NCI-H2171 (cell line): ENCODE measurements at regions not wholly inside any gene's neighbourhood (a gene's known extent, or its start where the extent isn't known, plus 50 kb on each side); places are given as distances from the start of the nearest gene placed in this dataset.
"Not testable (repeated sequence)": the region's sequence is repeated elsewhere in the genome, so short reads cannot be mapped to it uniquely, and the experiment has no call there.

Experiments used
- DNase-seq: peaks from one replicate; lab custom pipeline; 2025; lab: John Stamatoyannopoulos, UW

DNA sequence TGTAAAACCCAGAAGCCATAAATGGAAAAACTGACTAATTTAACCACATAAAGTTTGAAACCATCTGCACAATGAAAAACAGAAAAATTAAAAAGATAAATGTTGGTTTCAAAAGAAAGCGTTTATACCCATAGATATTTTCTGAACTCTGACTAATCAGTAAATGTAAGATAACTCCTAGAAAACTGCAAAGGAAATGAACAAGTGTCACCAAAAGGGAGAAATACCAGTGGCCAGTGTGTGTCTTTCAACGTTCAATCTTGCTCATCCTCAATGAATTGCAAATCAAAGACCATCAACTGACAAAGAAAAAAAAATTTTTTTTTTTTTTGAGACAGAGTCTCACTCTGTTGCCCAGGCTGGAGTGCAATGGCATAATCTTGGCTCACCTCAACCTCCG is 180.1 kb downstream of the SYK start:
- DNase-seq = no peak

GRCh38 chr9:90983394-90983793 is 181.8 kb downstream of the SYK start:
- no peak for DNase-seq

GRCh38 chr9:90985631-90986030 is 184.0 kb downstream of the SYK start:
- no peak for DNase-seq

DNA sequence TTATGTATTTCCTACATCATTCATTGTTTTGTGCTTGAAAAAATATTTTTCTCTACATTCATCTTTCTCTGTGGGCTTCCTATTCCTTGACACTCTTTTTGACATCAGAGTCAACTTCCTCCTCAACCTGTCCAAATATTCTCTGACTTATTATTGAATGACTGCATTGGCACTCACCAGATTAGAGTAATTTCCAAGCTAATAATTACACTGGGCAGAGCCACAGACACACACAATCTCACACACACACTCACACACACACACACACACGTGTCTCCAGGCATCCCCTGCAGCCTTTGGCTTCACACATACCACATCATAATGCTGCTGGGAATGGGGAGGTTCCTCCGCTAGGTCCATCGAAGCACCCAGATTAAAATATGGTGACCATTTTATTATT is 184.5 kb downstream of the SYK start:
- DNase-seq = no peak

DNA sequence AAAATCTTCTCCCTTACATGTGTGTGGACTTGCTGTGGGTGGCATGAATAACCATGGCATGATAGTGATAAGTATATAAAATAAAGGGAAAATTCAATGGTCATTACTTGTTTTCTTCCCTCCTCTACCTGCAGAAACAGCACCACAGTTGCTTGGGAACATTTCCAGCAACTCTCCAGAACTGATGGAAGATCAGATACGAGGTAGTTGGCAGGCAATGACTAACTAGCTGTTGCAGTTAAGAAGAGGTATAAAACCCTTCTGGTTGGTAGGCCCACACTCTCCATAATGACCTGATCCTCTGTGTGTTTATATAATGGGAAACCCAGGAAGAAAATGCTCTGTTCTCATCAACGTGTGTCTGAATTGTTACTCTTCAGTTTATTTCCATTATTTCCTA is 185.9 kb downstream of the SYK start:
- no peak for DNase-seq

DNA sequence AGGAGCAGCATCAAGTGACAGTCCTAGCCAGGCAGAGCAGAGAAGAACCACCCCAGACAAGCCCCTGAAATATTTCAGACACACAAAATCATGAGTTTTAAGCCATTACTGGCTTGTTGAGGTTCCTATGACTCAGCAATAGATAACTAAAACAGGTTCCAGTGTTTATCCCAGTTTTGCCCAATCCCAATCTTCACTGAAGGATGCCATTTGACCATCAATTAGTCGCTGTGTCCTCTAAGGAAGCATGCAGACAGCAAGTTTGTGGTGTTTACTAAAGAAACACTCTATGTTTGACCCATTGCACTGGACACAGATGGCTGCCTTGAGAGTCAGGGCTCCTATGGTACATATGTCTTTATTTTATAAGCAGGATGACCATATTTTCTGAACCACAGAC is 186.7 kb downstream of the SYK start:
- DNase-seq = no peak

DNA sequence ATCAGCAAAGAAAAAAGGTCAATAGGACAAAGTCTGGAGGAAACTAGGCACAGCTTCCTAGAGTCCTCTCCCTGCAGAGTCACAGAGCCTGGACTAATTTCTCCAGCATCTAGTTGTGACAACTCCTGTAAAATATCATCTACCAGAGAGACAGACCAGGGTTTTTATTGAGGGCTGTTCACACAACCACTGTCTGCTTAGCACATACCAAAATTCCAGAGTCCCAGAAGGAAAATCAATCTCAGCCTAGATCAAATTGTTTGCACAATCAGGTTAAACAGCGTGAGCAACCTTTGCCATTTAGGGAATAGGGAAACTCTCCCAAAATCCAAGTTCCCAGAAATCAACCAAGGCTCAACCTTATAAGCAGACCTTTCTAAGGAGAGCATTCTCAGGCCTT is 190.3 kb downstream of the SYK start:
- no peak for DNase-seq

- no peak for DNase-seq
Measured at GRCh38 chr9:90995516-90995915, 193.9 kb downstream of the SYK start.

GRCh38 chr9:90996154-90997065 is 194.8 kb downstream of the SYK start:
- no peak for DNase-seq

DNA sequence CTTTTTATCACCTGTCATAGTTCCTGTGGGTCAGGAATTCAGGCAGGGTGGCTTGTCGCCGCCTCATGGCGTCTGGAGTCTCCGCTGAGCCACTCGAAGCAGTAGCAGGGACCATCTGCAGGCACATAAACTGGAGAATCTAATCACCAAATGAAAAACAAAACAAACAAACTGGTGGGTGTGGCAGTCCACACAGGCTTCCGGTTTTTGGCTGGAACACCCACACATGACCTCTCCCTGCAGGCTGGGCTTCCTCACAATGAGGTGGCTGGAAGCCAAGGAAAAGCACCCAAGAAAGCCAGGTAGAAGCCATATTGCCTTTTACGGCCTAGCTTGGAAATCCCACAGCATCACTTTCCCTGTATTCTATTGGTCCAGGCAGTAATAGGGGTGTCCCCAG is 197.0 kb downstream of the SYK start:
- DNase-seq = no peak

DNA sequence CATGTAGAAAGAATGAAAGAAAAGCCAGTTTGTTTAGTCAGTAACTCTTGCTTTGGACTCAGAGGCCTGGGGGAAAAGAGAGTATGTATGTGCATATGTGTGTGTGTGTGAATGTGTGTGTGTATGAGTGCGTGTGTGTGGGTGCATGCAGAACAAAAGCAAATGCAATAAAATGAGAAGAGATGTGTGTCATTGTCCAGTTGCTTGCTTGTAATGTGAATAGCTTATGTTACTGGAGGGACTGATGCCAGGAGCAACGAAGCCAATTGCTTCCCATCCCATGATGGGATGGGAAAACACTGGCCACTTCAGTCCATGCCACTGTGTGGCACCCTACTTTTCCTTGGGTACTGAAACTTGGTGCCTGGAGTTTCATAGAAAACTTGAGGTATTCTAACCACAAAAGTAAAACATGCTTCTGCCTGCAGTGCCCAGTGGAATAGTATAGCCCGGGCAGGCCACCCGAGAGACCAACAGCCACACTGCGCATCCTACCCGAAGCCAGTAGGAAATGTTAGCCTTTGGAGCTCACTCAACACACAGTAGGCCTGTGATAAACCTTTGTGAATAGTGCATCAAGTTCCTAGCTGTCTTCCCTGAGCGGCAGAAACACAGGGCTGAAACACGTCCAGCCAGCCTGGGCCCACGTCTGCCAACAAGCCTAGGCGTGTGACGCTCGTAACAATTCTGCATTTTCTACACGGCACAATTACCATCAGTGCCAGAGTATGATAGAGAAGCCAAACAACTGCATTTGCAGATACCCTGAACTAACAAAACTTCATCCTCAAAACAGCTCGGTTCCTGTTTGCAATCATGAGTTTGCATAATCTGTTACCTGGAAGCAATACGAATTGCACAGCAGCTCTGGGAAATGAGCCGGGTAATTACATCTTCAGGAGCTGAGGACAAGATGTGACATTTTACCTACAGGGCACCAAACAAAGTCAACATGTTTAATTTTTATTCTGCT is 198.1 kb downstream of the SYK start:
- DNase-seq = no peak

DNA sequence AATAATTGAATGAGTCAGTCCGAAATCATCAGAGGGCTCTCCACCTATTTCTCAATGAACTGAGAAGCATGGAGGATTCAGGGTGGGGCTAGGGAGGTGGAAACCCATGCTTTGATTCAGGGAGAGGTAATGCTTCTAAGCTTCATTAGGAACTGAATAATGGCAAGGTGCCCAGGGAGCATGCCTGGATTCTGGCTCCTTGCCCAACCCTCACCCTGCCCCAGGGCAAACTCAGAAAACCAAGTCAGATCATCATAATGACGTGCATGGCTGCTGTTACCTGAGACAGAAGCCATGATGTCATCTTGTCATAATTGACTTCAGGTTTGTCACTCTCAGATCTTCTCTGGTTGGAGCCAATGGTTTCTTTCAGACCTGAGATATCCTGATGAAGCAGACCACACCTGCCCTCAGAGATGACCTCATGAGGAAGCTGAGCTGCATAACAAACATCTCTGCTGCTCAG is 199.6 kb downstream of the SYK start:
- peak; percentile 74 for DNase-seq

DNA sequence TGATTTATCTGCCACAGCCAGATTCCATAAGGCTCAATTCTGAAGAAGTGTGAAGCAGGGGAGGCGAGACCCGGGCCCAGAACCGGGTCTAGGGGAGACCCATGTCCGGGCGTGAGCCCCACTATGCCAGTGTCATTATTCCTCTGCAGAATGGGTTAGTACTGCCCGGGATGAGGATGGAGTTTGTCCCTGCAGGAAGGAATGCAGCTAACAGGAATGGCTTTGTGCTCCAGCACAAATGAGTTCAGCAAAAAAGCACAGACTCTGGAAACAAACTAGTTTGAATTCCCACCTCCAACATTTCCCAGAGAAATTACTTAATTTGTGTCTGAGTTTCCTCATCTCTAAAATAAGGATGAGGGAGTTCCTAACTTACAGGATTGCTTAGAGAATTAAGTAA is 202.9 kb downstream of the SYK start:
- no peak for DNase-seq

- DNase-seq = no peak
Measured at GRCh38 chr9:91004992-91005391, 203.4 kb downstream of the SYK start.

DNA sequence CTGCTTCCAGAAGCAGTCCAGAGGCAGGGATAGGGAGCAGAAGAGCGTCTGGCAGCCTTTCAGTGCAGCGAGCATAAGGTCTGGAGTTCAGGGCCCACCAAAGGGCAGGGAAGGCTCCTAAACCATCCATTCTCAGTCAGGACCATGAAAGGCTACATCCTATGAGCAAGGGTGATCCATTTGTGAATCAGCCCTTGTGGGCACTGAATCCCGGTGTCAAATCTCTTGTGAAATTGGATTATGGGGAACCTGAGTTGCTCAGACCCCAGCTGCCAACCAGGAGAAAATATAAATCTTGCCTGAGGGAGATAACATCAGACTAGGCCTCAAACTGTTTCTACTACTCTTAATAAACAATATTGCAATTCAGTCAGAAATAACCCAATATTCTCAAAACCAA is 204.4 kb downstream of the SYK start:
- DNase-seq = no peak

DNA sequence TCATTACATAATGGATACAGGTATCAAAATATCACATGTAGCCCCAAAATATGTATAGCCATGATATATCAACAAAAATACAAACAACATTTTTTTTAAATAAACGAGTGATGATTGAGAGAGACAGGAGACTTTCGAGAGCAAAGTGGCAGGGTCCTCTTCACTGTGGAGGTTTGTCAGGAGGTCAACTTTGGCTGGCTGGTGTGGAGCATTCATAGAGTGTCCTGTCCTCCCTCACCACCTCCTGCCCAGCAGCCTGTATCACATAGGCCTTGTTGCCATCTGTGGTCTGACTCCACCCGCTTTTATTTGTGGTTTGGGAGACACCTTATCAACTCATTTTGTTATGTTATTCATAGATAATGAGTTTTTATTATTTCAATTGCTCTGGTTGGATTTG is 206.9 kb downstream of the SYK start:
- DNase-seq = no peak

DNA sequence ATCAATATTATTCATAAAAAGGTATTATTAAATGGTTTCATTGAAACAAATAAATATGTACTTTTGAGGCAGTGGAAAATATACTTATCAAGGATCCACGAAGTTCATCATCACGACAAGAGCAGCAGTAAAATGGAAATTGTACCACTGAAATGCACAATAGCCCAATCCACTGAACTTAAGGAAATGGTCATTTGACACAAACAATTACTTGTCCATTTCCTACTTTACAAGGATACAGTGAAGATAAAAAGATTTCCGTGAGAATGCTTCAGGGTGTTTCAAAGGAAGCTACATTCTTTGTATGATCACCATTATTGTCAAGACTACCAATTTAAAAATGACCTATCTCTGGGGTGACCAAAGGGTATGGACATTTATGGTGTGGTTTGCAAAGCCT is 210.3 kb downstream of the SYK start:
- DNase-seq = no peak

- DNase-seq = no peak
Measured at GRCh38 chr9:91012933-91013841, 211.6 kb downstream of the SYK start.

- DNase-seq = no peak
Measured at GRCh38 chr9:91017245-91017644, 215.6 kb downstream of the SYK start.

DNA sequence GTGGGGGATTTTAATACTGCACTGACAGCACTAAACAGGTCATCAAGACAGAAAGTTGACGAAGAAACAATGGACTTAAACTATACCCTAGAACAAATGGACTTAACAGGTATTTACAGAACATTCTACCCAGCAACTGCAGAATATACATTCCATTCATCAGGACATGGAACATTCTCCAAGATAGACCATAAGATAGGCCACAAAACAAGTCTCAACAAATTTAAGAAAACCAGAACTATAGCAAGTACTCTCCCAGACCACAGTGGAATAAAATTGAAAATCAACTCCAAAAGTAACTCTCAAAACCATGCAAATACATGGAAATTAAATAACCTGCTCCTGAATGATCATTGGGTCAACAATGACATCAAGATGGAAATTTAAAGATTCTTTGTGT is 218.3 kb downstream of the SYK start:
- DNase-seq = not testable (repeated sequence)

DNA sequence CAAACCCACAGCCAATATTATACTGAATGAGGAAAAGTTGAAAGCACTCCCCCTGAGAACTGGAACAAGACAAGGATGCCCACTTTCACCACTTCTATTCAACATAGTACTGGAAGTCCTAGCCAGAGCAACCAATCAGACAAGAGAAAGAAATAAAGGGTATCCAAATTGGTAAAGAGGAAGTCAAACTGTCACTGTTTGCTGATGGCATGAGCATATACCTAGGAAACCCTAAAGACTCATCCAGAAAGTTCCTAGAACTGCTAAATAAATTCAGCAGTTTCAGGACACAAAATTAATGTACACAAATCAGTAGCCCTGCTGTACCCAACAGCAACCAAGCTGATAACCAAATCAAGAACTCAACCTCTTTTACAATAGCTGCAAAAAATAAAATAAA is 220.0 kb downstream of the SYK start:
- not testable (repeated sequence) for DNase-seq

- DNase-seq = no peak
Measured at GRCh38 chr9:91023741-91024140, 222.1 kb downstream of the SYK start.
